Activated gamma-delta T cell (primary cell): ENCODE measurements at regions not wholly inside any gene's neighbourhood (a gene's known extent, or its start where the extent isn't known, plus 50 kb on each side); places are given as distances from the start of the nearest gene placed in this dataset.

Experiments
- DNase-seq: peaks from one replicate; lab custom pipeline; 2025; lab: John Stamatoyannopoulos, UW

- no peak for DNase-seq
These were observed 152.8 kb downstream of the BCL11A start for GRCh38 chr2:60400462-60401246.

GRCh38 chr2:60394463-60394862, 159.0 kb downstream of the BCL11A start:
- DNase-seq, result no peak

- no peak for DNase-seq
These were observed 161.6 kb downstream of the BCL11A start for GRCh38 chr2:60391649-60392375.

- DNase-seq, result no peak
These were observed 162.2 kb downstream of the BCL11A start for GRCh38 chr2:60391230-60391629.

- DNase-seq, result no peak
These were observed 167.0 kb downstream of the BCL11A start for GRCh38 chr2:60386436-60386835.

- DNase-seq, result no peak
These were observed 167.8 kb downstream of the BCL11A start for GRCh38 chr2:60385648-60386047.

- DNase-seq, result no peak
These were observed 169.9 kb downstream of the BCL11A start for GRCh38 chr2:60383401-60384143.

- no peak for DNase-seq
These were observed 173.0 kb downstream of the BCL11A start for GRCh38 chr2:60380411-60380810.

GRCh38 chr2:60379684-60380083, 173.8 kb downstream of the BCL11A start:
- DNase-seq, result no peak

- no peak for DNase-seq
These were observed 174.2 kb downstream of the BCL11A start for GRCh38 chr2:60379216-60379615.

GRCh38 chr2:60377825-60378224, 175.6 kb downstream of the BCL11A start:
- DNase-seq, result no peak

GRCh38 chr2:60376252-60376651, 177.2 kb downstream of the BCL11A start:
- DNase-seq, result no peak

- DNase-seq, result no peak
These were observed 181.8 kb downstream of the BCL11A start for GRCh38 chr2:60371681-60372080.

GRCh38 chr2:60371219-60371618, 182.2 kb downstream of the BCL11A start:
- DNase-seq, result no peak

GRCh38 chr2:60370814-60371213, 182.6 kb downstream of the BCL11A start:
- DNase-seq, result no peak

- DNase-seq, result no peak
These were observed 185.0 kb downstream of the BCL11A start for GRCh38 chr2:60368456-60368855.

GRCh38 chr2:60366135-60366712, 187.2 kb downstream of the BCL11A start:
- no peak for DNase-seq

GRCh38 chr2:60365556-60365955, 187.9 kb downstream of the BCL11A start:
- no peak for DNase-seq

GRCh38 chr2:60364491-60364890, 189.0 kb downstream of the BCL11A start:
- DNase-seq, result no peak

- no peak for DNase-seq
These were observed 192.0 kb downstream of the BCL11A start for GRCh38 chr2:60361498-60361897.

GRCh38 chr2:60359569-60359968, 193.9 kb downstream of the BCL11A start:
- DNase-seq, result no peak

GRCh38 chr2:60358476-60358875, 195.0 kb downstream of the BCL11A start:
- no peak for DNase-seq
